OCI-LY3 (cell line): ENCODE measurements at regions not wholly inside any gene's neighbourhood (a gene's known extent, or its start where the extent isn't known, plus 50 kb on each side); places are given as distances from the start of the nearest gene placed in this dataset.

ENCODE experiments used
- EZH2phosphoT487 ChIP-seq: fragments of 200-600 bp; shearing (Covaris generic); IDR thresholded peaks from 2 replicates; pipeline ENCODE4 v1.6.1; 2018; ENCODE audit warnings: antibody characterized with exemption, mixed run types, low read depth
- TF ChIP-seq, protein P1 (sequence below): fragments of 200-600, 300-600 bp; sonication (generic); IDR thresholded peaks from 2 replicates; pipeline ENCODE4 v1.5.1; 2014; ENCODE audit warnings: antibody characterized with exemption, low read length, low read depth

DNA sequence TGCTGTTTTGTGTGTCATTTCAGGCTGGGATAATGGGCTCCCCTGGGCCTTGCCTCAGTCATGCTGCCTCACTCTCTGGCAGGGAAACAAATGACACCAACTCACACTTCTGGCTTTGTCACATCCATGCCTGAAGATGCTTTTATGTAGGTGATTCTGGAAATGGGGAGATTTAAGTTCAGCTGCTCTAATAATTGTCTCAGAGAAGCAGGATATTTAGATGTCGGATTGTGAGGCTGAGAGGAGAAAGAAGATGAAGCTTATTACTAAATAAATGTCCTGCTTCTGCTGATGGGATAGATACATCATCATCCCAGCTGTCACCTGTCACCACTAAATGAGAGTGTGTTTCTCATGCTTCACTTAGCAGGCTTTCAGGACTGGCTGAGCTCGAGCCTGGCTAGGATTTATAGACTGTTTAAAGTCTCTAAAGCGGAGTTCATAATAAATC, 480.2 kb upstream of the SPTLC3 start:
- TF ChIP-seq, protein P1, sequence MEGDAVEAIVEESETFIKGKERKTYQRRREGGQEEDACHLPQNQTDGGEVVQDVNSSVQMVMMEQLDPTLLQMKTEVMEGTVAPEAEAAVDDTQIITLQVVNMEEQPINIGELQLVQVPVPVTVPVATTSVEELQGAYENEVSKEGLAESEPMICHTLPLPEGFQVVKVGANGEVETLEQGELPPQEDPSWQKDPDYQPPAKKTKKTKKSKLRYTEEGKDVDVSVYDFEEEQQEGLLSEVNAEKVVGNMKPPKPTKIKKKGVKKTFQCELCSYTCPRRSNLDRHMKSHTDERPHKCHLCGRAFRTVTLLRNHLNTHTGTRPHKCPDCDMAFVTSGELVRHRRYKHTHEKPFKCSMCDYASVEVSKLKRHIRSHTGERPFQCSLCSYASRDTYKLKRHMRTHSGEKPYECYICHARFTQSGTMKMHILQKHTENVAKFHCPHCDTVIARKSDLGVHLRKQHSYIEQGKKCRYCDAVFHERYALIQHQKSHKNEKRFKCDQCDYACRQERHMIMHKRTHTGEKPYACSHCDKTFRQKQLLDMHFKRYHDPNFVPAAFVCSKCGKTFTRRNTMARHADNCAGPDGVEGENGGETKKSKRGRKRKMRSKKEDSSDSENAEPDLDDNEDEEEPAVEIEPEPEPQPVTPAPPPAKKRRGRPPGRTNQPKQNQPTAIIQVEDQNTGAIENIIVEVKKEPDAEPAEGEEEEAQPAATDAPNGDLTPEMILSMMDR = no peak
- no peak for TF ChIP-seq EZH2phosphoT487
